GM18498 (cell line): ENCODE measurements at regions not wholly inside any gene's neighbourhood (a gene's known extent, or its start where the extent isn't known, plus 50 kb on each side); places are given as distances from the start of the nearest gene placed in this dataset.
"Not testable (repeated sequence)": the region's sequence is repeated elsewhere in the genome, so short reads cannot be mapped to it uniquely, and the experiment has no call there.

Source experiments
- ATAC-seq: cut with Tn5 transposase; IDR thresholded peaks from one replicate; pipeline ENCODE4 v1.9.1; 2021; ENCODE audit warnings: mild to moderate bottlenecking, moderate library complexity; ENCODE audit not compliant: unreplicated experiment

DNA sequence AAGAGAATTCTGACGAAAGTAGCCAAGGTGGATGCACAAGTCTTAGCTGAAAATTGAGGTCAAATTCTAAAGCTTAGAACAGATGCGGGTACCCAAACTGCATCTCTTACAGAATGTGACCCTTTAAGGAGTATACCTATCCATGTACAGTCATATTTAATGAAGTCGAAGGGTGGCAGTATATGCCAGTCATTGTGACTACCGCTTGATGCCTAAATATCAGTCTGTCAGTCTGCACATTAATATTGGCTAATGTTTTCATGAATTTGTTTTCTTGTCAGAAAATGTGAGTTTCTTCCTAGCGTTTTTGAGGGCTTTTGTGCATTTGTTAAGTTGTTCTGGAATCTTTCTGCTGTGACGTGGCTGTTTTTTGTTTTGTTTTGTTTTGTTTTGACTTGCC lies 264.5 kb upstream of the ELAVL2 start:
- no peak for ATAC-seq

DNA sequence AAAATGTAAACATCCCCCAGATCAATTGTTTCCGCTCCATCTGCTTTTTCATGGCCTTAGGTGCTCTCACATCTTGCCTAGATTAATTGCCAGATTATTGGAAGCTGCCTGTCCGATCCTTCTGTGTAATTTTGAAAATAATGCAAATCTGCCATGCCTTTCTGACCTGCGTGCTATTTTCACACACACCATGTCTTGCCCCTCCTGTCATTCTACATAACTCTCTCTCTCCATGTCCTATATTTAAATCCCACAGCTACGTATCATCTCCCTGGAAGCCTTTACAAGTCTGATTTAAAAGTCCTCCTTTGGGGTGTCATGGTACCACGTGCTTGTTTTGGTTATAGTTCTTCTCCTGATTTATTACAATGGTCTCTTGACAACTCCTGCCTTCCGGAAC lies 247.6 kb upstream of the ELAVL2 start:
- no peak for ATAC-seq

DNA sequence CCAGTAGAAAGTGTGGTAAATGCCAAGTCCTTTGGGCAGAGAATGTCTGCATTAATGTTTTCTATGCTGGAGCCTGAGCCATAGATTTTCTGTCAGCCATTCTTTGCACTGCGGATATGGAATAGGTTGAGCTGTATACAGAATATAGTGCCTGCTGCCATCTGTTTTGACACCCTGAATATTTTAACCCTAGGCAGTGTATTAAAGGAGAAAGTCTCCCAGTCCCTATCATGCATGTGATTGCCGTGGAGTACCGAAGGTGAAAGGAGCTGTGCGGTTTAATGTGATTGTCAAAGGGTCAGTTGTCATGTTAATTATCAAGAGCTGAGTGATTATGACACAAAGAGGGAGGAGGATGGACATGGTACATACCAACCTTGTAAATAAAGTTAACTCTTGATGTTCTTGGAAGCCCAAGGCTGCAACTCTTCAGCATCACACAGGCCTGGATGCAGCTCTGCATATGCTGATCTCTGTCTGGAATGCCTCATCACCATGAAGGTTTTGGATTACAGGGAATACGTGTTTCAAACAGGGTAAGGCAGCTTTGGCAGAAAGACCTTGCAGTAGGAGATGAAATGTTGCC lies 247.1 kb upstream of the ELAVL2 start:
- ATAC-seq: no peak

DNA sequence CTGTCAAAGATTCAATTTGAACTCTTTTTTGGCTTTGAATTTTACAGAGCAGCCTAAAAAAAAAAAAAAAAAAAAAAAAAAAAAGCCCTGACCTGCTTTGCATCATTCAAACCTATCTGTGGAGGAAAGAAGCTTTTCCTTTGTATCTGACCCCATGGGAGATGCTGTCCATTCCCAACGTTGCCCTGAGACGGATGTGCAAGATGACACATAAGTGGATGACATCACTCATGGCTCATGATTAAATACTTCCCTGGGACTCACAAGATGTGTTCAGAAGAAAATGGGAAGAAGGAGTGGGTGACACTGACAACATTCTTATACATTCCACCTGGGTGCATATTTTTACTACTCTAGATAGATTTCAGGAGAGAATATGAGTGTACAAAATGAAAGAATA lies 245.7 kb upstream of the ELAVL2 start:
- ATAC-seq: no peak

DNA sequence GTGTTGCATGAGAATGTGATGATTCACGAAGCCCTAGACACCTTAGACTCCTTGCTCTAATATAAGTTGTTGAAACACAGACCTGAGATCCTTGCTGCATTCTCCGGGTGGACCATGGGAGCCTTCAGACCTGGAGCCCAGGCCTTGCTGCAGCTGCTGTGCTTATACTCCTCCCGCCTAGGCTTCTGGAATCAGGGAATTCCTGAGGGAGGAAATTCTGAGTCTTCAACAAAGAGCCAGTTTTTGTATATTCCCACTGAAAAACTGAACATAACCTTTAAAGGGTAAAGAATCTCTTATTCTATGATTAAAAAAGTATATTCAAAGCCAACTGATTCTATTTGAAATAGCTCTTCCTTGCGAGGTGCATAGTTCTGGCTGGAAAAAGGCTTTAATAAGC lies 245.1 kb upstream of the ELAVL2 start:
- no peak for ATAC-seq

DNA sequence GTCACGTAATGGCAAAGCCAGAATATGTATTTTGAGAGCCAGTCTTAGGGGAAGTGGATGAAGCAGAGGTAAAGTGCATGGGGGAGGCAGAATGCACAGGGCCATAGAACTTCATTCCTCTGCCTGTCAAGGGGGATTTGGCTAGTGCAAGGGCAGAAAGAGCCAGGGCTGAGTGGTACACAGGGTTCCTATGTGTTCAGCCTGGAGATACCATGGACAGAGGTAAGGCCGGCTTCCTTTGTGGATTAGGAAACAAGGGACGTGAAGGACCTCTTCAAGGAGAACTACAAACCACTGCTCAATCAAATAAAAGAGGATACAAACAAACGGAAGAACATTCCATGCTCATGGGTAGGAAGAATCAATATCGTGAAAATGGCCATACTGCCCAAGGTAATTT lies 241.1 kb upstream of the ELAVL2 start:
- not testable (repeated sequence) for ATAC-seq

DNA sequence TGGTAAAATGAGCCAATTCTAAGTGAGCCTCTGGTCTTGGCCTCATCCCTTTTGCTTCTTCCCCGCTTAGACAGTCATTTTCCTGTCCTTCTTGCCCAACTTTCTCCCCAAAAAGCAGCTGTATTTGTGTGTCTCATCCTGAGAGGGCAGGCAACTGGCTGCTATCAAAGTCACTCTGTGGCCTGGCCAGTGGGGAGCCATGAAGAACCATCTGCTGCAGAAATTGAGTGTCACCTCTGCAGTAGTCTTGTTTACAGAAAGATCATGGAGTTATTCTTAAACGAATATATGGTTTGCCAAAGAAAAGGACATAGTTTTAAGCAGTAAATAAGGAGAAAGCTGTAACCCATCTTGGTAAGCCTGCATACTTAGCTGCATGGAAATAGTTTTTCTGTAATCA lies 233.6 kb upstream of the ELAVL2 start:
- no peak for ATAC-seq

DNA sequence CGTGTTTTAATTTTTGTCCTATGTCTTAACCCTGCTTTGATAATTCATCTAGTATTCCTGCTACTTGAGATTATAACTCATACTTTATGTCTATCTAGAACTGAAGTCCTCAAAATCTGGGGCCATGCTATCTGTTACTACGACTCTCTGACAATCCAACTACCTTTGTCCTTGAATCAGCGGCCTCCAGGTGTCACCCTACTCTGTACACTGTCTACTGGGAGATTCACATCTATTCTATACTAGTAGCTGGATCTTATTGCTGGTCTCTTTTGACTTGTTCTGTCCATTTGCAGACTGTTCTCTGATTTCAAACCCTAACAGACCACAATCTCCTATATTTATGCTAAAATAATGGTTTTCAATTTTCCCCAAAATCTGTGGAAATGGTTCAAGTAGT lies 225.5 kb upstream of the ELAVL2 start:
- ATAC-seq: no peak

DNA sequence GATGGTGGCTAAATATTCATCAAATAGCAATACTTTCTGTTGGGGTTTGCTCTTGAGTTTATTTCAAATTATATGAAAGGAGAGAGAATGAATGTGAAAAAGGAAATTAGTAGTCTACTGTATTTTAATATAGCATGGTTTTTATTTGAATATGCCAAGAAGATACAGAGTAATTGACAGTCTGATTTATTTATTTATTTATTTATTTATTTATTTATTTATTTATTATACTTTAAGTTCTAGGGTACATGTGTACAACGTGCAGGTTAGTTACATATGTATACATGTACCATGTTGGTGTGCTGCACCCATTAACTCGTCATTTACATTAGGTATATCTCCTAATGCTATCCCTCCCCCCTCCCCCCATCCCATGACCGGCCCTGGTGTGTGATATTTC lies 224.2 kb upstream of the ELAVL2 start:
- not testable (repeated sequence) for ATAC-seq

DNA sequence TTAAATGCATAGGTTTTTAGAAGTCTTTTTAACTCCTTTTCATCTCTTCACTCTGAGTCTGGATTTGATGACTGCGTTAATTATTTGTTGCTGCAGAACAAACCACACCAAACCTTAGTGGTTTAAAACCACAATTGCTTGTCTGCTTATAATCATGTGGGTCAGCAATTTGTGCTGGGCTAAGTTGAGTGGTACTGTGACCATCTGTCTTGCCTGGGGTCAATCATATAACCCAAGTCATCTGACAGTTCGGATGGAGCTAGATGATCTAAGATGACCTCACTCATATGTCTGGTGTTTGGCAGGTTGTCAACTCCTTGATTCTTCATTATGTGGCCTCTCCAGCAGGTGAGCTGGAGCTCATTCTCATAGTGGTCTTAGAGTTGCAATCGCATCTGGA lies 219.1 kb upstream of the ELAVL2 start:
- no peak for ATAC-seq

DNA sequence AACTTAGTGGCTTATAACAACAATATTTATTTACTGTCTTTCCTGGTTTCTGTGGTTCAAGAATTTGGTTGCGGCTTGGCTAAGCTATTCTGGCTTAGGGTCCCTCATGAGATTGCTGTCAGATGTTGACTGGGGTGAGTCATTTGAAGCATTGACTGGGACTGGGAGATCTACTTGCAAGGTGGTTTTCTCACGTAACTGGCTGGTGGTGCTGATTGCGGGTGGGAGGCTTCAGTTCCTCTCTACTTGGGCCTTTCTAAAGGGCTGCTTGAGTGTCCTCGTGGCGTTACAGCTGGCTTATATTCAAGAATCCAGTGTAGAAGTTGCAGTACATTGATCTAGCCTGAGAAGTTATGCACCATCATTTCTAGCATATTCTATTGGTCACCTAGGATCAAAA lies 218.5 kb upstream of the ELAVL2 start:
- ATAC-seq: no peak

DNA sequence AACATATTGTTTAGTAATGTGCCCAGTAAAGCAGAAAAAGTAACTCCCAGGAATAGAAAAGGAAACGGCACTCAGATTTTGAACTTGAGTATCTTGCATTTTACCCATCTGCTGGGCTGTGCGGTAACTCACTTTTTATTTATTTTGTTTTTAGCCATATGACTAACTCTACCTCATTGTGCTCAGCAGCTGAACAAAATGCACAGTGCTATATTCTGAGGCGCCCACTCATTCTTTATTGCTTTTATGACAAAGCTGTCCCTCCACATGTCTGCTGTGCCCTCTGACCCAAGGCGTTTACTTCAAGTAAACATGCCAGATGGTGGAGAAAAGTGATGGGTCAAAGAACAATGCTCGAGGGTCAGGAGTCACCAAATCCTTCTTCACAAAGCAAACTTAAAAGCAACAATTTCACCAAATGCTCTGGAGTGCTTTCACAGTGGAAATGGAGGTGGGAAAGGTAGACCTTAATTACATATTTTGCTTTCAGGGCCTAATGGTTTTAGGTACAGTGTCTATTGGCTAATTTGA lies 215.2 kb upstream of the ELAVL2 start:
- ATAC-seq: no peak

DNA sequence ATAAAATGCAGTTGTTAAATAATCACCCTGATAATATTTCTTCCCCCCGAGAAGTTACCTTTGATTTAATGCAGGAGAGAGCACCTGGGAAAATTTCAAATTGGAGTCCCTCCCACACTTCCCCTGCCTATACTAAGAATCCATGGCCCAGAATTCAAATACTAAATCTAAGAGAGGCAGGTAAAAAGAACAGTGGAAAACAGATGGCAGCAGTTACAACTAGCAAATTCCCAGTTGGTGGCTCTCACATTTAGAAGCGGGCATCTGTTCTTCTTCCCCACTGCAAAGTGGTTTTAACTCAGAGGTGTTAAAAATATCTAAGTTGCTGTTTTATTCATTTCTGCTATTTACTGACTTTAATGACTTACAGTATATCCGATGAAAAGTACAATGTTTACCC lies 210.4 kb upstream of the ELAVL2 start:
- ATAC-seq: no peak

DNA sequence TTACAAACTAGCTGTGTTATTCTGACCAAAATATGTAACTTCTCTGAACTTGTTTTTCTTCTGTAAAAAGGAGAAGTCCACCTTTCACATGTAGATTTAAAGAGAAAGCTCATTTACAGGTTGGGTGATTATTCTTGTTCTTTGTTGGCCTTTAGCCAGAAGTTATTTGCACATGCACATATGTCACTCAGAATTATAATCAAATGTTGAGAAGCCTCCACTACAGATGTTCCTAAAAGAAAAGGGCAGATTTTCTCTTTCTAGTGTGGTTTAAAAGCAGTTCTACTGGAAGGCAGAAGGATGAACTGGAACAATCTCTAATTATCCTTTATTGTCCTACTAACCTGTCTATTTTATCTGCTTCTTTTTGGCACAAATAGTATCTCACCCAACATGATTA lies 209.8 kb upstream of the ELAVL2 start:
- ATAC-seq: no peak

DNA sequence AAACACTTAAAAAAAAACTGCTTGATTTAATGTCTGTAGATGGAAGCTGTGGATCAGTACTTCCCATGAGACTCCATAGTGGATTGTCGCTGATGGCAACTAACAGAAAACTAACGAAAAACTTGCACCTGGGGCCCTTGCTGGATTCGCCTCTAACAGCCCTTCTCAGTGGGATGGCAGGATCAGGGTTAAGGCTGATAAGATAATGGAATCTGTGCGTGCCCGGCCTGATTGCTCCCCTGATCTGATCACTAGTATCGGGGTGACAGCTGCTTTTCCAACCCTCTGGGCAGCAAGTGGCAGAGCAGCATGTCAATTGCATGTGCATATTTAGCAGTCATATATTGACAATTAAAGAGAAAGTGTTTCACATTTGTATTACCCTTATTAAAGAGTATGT lies 185.8 kb upstream of the ELAVL2 start:
- ATAC-seq: no peak

DNA sequence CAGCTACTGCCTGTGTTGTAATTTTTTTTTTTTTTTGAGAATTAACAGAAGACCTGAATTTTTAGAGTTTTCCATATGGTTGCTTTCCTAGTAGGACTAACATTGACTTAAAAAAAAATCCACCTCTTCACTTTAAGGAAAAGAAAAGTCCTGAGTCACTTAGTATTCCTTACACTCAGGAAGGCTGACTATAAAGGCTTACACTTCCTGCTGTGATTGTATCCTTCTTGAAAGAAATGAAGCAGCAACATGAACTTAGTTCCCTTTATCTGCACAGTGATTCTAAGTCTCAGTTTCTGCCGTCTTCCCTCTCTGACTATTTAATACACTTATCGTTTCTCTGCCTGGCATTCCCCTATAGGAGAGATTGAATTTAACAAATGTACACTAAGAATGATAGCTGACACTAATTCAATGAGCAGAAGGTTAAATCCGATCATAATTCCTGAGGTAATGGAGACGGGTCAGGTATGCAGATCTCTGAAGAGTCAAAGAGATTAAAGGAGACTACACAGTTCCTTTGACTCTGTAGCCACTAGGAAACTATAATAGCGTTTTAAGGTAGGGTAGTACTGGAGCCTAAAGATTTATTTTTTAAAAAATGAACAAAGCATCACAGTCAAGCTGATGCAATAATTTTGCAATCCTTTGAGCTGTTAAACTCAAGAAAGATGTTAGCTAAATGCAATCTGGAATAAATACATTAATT lies 185.1 kb upstream of the ELAVL2 start:
- no peak for ATAC-seq

DNA sequence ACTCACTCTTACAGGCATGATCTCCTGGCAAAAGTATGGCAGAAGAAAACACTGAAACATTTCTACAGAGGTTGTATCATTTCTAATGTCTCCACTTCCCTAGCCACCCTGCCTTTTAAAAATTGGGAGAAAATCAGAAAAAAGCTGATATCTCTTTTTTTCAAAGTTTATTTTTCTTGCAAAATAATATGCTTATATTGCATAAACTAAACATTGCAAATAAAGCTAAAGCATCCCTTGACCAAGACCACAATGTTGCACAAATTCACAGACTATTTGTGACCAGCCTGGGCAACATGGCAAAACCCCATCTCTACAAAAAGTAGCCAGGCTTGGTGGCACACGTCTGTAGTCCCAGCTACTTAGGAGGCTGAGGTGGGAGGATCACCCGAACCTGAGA lies 183.3 kb upstream of the ELAVL2 start:
- ATAC-seq: no peak

DNA sequence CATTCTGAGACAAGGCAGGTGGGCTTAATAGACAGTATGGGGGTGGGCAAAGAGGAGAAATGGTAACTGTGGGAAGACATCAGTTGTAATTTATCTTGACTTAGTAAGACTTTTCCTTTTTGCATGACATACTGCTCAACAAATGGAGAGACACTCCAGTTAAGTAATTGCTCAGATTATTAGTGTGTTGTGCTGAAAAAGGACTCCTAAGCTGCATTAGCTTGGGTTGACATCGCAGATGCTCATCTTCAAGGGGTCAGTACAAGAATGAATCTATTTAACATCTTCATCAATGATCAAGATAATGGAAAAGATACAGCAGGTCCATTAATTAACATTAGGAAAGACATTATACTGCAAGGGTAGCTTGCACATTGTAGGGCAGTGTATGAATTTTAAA lies 181.1 kb upstream of the ELAVL2 start:
- no peak for ATAC-seq

DNA sequence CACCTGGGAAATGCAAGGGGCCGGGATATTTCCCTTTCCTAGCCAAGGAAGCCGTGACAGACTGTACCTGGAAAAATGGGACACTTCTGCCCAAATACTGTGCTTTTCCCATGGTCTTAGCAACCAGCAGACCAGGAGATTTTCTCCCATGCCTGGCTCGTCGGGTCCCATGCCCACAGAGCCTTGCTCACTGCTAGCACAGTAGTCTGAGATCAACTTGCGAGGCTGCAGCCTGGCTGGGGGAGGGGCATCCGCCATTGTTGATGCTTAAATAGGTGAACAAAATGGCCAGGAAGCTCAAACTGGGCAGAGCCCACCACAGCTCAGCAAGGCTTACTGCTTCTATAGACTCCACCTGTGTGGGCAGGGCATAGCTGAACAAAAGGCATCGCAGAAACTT lies 165.8 kb upstream of the ELAVL2 start:
- ATAC-seq: not testable (repeated sequence)

DNA sequence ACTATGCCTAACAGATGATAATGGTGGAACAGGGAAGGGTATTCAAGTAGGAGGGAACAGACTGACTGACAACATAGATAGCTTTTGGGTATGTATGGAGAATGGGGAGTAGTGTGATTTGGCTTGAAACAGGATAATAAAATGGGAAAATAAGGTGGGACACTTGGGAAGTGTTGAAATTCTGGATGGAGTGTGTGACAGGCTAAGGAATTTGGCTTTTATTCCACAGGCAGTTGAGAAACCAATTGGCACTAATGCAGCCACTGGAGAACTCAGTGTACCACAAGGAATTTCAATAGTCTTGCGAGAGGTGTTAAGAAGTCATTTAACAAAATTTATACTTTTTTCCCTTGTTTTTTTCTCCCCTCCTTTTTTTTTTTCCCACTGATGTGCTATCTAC lies 153.5 kb upstream of the ELAVL2 start:
- no peak for ATAC-seq

DNA sequence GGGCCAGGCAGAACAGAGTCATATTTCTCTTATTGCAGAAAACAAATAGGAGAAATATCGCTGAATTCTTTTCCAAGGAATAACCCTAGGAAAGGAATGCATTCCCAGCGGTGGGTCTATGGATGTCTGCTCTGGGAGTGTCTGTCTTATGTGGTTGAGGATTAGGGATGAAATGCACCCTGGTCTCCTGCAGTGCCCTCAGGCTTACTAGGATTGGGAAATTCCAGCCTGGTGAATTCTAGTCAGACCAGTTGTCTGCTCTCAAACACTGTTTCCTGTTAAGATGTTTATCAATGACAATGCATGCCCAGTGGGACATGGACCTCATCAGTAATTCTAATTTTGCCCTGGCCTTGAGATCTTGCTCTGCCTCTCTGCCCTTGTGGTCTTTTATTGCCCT lies 136.1 kb upstream of the ELAVL2 start:
- no peak for ATAC-seq

DNA sequence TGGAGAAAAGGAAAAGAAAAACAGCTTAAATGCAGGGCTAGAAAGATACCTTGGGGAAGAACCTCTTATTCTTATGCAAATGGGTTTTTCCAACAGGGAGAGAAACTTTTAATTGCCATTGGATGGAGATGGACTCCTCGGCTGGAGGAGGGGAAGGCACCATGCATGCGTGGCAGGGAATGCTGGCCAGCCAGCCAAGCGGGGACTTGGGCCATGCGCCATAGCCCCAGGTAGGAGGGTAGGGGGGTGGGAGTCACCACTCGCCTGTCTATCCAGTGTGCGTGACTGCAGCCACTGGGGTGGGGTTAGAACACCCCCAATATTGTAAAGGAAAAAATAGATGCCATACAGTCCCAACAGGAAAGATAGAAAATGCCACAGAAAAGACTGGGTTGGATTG lies 119.9 kb upstream of the ELAVL2 start:
- no peak for ATAC-seq

DNA sequence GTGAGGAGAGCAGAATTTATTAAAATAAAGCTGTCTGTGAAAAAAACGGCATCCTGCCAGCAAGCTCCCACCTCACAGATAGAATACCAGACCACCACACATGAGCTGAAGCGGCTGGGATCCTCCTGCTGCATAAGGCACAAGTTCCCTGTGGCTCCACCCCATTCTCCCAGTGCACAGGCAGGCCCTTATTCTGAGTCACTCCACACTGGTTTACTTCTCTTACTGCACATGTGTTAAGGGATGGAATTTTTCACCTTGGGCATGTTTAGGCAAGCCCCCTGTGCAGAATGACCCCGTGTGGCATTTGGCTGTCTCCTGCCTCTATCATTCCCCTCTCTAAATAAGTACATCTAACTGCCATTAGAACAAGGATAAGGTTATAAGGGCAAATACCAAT lies 115.0 kb upstream of the ELAVL2 start:
- ATAC-seq: no peak
